ENCODE measurements at regions not wholly inside any gene's neighbourhood (a gene's known extent, or its start where the extent isn't known, plus 50 kb on each side); places are given as distances from the start of the nearest gene placed in this dataset.
A peak's percentile ranks its signal among the peaks of the same experiment; 100 is the strongest.
"Not testable (repeated sequence)": the region's sequence is repeated elsewhere in the genome, so short reads cannot be mapped to it uniquely, and the experiment has no call there.

DNA sequence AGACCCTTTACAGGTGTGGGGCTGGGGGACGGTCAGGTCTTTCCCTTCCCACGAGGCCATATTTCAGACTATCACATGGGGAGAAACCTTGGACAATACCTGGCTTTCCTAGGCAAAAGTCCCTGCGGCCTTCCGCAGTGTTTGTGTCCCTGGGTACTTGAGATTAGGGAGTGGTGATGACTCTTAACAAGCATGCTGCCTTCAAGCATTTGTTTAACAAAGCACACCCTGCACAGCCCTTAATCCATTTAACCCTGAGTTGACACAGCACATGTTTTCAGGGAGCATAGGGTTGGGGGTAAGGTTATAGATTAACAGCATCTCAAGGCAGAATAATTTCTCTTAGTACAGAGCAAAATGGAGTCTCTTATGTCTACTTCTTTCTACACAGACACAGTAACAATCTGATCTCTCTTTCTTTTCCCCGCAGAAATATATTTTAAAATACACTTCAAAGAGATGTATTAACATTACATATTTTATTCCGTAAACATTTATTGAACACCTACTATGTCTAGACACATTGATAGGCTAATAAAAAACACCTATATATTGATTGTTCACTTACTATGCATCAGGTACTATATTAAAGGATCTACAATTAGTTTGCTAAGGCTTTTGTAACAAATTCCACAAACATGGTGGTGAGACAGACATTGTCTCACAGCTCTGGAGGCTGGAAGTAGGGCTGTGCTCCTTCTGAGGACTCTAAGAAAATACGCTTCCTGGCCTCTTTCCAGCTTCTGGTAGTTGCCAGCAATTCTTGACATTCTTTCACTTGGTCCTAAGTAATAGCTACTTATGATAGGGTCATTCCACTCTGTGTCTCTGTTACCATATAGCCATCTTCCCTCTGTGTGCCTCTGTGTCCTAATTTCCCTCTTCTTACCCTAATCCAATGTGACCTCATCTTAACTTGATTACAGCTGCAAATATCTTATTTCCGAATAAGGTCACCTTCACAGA lies 118.4 kb downstream of the SPP2 start:
- H3K27me3 Mint-ChIP-seq; H3K9me3 Mint-ChIP-seq; intact Hi-C loops (cut with micrococcal nuclease); H3K36me3 Mint-ChIP-seq; DNase-seq; H3K27ac Mint-ChIP-seq; H3K4me3 Mint-ChIP-seq; POLR2A ChIA-PET: not testable (repeated sequence)
- H3K4me1 Mint-ChIP-seq (ENCODE audit: low read depth), result peaks cover 13% of the 10 kb centered on the region
- CTCF ChIA-PET, result interaction anchor here (1.4 kb wide), 1 partner anchor 33 kb away, joined by 3 read pairs; no protein-coding TSS in a partner anchor

GRCh38 chr2:234166531-234166930 lies 116.0 kb downstream of the SPP2 start:
- Mint-ChIP-seq H3K36me3 (no peaks in the 10 kb centered on the region), H3K4me1 (ENCODE audit: low read depth) (peaks cover 21% of the 10 kb centered on the region), H3K4me3 (no peak overlapping the region), H3K27ac (no peak overlapping the region), H3K27me3 (no peaks in the 10 kb centered on the region), H3K9me3 (no peaks in the 10 kb centered on the region)
- ChIA-PET POLR2A (no interaction called here), CTCF (interaction anchor here (1.6 kb wide), 1 partner anchor 31 kb away, joined by 6 read pairs; no protein-coding TSS in a partner anchor)
- DNase-seq, result no peak
- intact Hi-C loops (cut with micrococcal nuclease), result no loop called here

GRCh38 chr2:234165421-234165820 lies 114.9 kb downstream of the SPP2 start:
- POLR2A ChIA-PET, result no interaction called here
- intact Hi-C loops (cut with micrococcal nuclease), result no loop called here

DNA sequence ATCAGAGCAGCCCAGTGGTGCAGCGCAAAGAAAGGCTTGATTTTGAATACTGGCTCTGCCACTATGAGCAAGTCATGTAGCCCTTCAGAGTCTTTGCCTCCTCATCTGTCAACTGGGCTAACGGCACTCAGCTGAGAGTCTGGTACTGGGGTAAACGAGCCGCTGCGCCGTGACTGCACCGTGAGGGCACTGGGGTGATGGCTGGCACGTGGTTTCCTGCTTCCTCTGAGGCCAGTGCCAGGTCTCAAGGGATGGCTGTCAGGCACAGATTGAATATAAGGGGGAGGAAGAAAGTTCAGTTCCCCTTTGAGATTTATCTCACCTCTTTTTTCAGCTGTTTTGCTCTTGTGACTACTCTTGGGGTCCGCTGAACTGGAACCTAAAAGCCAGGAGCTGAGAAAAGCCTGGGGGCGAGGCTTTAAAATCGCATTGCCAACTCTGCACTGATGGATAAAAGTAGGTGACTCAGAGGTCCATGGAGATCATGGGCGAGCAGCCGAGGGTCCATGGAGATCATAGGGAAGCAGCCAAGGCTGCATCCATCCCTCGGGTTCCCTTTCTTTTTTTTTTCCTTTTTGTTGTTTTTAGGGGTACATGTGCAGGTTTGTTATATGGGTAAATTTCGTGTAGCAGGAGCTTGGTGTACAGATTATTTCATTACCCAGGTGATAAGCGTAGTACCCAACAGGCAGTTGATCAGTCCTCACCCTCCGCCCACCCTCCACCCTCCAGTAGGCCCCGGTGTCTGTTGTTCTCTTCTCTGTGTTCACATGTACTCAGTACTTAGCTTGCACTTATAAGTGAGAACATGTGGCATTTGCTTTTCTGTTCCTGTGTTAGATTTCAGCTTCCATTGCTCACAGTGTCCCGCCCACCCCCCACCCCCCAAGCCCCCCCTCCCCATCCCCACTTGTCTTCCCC lies 114.3 kb downstream of the SPP2 start:
- Mint-ChIP-seq H3K4me3 (no peak overlapping the region), H3K27me3 (no peaks in the 10 kb centered on the region), H3K36me3 (no peaks in the 10 kb centered on the region), H3K9me3 (no peaks in the 10 kb centered on the region), H3K27ac (no peak overlapping the region), H3K4me1 (ENCODE audit: low read depth) (peaks cover 21% of the 10 kb centered on the region)
- DNase-seq, result peak; percentile 58
- CTCF ChIA-PET, result interaction anchor here (0.7 to 1.6 kb wide), 4 partner anchors 30 to 124 kb away, joined by 3 to 6 read pairs (median 4); no protein-coding TSS in a partner anchor
- POLR2A ChIA-PET, result no interaction called here
- intact Hi-C loops (cut with micrococcal nuclease), result no loop called here

More at GRCh38 chr2:234165421-234165820, 114.9 kb downstream of the SPP2 start:
- H3K9me3 Mint-ChIP-seq, result no peaks in the 10 kb centered on the region
- no peaks in the 10 kb centered on the region for H3K36me3 Mint-ChIP-seq
- no peak overlapping the region for H3K27ac Mint-ChIP-seq
- no peak overlapping the region for H3K4me3 Mint-ChIP-seq
- no peak for DNase-seq
- H3K27me3 Mint-ChIP-seq, result no peaks in the 10 kb centered on the region
- CTCF ChIA-PET, result interaction anchor here (0.7 to 1.6 kb wide), 2 partner anchors 30 to 36 kb away, joined by 4 to 6 read pairs; no protein-coding TSS in a partner anchor
- peaks cover 21% of the 10 kb centered on the region for H3K4me1 Mint-ChIP-seq (ENCODE audit: low read depth)

DNA sequence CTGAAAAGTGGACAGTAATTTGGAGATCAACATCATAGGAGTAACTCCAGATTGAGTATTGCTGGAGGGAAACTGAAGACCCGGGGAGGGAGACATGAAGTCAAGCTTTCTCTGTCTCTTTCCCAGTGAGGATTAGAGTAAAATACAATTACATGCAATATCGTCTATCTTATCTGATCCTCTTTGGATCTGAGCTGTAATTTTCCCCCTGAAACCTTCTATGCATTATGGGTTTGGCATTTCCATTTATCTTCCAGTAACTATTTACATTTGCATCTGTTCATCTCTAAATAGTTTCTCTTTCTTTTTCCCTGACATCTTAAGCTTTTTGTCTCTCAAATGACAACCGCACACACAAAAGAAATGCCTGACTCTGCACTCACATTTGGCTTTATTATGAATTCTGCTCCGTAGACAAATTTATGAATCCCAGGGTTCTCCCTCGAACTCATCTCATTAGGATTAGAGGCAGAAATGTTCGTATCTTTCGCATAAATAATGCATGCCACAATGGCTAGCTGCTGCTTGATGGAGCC lies 113.1 kb downstream of the SPP2 start:
- Mint-ChIP-seq H3K36me3 (no peaks in the 10 kb centered on the region), H3K9me3 (no peaks in the 10 kb centered on the region), H3K27me3 (no peaks in the 10 kb centered on the region), H3K27ac (no peak overlapping the region), H3K4me1 (ENCODE audit: low read depth) (peaks cover 21% of the 10 kb centered on the region), H3K4me3 (no peak overlapping the region)
- POLR2A ChIA-PET, result no interaction called here
- intact Hi-C loops (cut with micrococcal nuclease), result no loop called here
- CTCF ChIA-PET, result interaction anchor here (1.0 to 1.5 kb wide), 2 partner anchors 117 to 125 kb away, joined by 3 read pairs; no protein-coding TSS in a partner anchor
- DNase-seq, result no peak

- DNase-seq, result no peak
- intact Hi-C loops (cut with micrococcal nuclease), result no loop called here
- POLR2A ChIA-PET, result no interaction called here
- Mint-ChIP-seq H3K4me3 (no peak overlapping the region), H3K9me3 (no peaks in the 10 kb centered on the region), H3K36me3 (no peaks in the 10 kb centered on the region), H3K27ac (no peak overlapping the region), H3K4me1 (ENCODE audit: low read depth) (peaks cover 21% of the 10 kb centered on the region), H3K27me3 (no peaks in the 10 kb centered on the region)
- CTCF ChIA-PET, result interaction anchor here (1.1 kb wide), 1 partner anchor 27 kb away, joined by 3 read pairs; no protein-coding TSS in a partner anchor
Measured at GRCh38 chr2:234162861-234163260, 112.4 kb downstream of the SPP2 start.

DNA sequence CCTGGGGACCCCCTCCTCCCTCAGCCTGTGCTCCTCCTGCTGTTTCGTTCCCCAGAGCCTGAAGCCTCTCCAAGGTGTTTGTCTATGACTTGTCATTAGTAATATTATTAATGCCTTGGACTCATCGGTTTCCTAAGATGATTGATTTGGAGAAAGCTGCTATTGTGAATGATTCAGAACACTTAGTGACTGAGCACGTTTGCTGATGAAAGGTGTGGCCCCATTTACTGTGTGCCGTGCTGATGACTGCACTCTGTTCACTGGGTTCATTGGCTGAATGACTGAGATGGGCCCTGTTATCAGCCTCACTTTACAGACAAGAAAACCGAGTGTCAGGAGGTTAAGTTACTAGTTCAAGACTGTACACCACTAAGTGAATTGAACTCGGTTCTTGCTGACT lies 111.4 kb downstream of the SPP2 start:
- POLR2A ChIA-PET, result no interaction called here
- CTCF ChIA-PET, result interaction anchor here (0.6 to 1.1 kb wide), 2 partner anchors 26 to 346 kb away, joined by 3 read pairs; no protein-coding TSS in a partner anchor
- no peaks in the 10 kb centered on the region for H3K9me3 Mint-ChIP-seq

DNA sequence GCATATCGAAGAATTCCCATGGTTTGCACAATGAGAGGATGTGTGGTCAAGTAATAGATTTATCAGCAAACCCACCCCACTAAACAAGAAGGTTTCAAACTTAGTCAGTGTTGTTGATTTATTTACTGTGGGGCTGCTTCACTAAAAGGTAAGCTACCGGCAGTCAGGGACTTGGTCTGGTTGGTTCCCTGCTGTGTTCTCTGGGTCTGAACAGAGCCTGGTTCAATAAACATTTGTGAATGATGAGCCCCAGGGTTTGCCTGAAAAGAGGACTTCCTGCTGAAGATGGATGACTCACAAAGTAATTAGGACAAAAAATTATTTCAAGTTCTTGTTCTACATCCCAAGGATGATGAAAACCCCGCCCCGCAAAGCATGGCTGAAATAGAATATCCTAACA lies 108.3 kb downstream of the SPP2 start:
- Mint-ChIP-seq H3K9me3 (no peaks in the 10 kb centered on the region), H3K36me3 (no peaks in the 10 kb centered on the region), H3K27ac (no peak overlapping the region), H3K4me3 (no peak overlapping the region), H3K4me1 (ENCODE audit: low read depth) (peaks cover 6% of the 10 kb centered on the region), H3K27me3 (no peaks in the 10 kb centered on the region)
- POLR2A ChIA-PET, result no interaction called here
- no peak for DNase-seq
- intact Hi-C loops (cut with micrococcal nuclease), result no loop called here
- CTCF ChIA-PET, result interaction anchor here (1.4 kb wide), 1 partner anchor 387 kb away, joined by 3 read pairs; no protein-coding TSS in a partner anchor

More for the DNA sequence above, 111.4 kb downstream of the SPP2 start:
- intact Hi-C loops (cut with micrococcal nuclease), result no loop called here
- Mint-ChIP-seq H3K4me1 (ENCODE audit: low read depth) (peaks cover 21% of the 10 kb centered on the region), H3K27ac (no peak overlapping the region), H3K27me3 (no peaks in the 10 kb centered on the region), H3K4me3 (no peak overlapping the region), H3K36me3 (no peaks in the 10 kb centered on the region)
- DNase-seq, result no peak

DNA sequence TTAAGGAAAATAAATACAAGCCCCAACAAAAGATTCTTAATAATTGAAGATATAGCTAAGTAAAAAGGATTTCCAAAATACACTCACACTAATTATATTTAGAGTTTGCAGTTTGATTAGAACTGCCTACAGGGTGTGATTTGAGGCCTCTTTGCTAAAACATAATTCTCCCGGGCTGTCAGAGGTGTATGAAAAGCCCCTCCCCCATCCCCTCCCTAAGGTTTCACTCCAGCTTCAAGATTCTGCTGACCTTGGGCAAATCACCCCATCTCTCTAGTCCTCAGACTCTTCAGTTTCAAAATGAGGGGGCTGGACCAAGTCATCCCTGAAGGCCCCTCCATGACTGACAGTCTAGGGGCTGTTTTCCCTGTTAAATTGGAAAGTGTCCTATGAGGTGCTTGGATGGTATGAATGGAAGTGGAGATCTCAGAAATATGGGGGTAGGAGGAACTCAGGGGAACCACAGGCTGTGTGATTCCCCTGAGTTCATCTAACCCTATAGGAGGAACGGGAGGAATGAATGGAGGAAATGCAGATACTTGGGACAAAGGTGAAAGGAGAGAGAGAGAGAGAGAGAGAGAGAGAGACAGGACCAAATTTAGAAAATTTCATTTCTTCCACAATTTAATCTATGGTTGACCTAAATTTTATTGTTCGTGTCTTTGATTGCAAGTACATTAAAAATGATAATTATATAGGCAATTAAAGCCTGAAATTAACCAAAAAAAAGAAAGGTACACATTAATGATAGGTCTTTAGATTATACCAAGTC lies 107.5 kb downstream of the SPP2 start:
- DNase-seq, result no peak
- no peaks in the 10 kb centered on the region for H3K27me3 Mint-ChIP-seq
- ChIA-PET POLR2A (interaction anchor here (0.5 kb wide), 1 partner anchor 666 kb away, joined by 3 read pairs; no protein-coding TSS in a partner anchor), CTCF (interaction anchor here (1.4 kb wide), 1 partner anchor 388 kb away, joined by 3 read pairs; no protein-coding TSS in a partner anchor)
- no peak overlapping the region for H3K4me3 Mint-ChIP-seq
- peaks cover 2% of the 10 kb centered on the region for H3K36me3 Mint-ChIP-seq
- H3K9me3 Mint-ChIP-seq, result no peaks in the 10 kb centered on the region
- peaks cover 2% of the 10 kb centered on the region for H3K4me1 Mint-ChIP-seq (ENCODE audit: low read depth)
- intact Hi-C loops (cut with micrococcal nuclease), result no loop called here
- no peak overlapping the region for H3K27ac Mint-ChIP-seq

DNA sequence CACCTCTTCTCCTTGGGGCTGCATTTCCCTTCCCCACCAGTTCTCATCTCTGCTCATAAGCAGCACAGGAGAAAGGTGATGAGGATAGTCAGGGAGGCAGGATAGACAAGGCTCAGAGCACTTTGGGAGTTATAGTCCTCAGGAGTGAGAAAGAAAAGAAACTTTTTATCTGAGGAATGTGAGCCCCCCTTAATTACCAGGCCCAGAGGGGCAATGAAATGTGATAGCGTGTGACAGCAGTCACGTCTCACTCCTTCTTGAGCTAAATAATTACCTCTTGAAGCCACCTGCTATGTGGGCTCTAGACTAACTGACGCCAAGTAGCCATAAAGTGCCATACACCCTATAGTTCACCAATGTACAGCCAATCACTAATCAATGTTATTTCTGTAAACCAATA lies 105.8 kb downstream of the SPP2 start:
- no peaks in the 10 kb centered on the region for H3K4me1 Mint-ChIP-seq (ENCODE audit: low read depth)
- intact Hi-C loops (cut with micrococcal nuclease), result no loop called here
- CTCF ChIA-PET, result interaction anchor here (1.0 kb wide), 1 partner anchor 132 kb away, joined by 3 read pairs; no protein-coding TSS in a partner anchor

GRCh38 chr2:234152835-234153234 lies 102.3 kb downstream of the SPP2 start:
- CTCF ChIA-PET, result interaction anchor here (0.9 kb wide), 1 partner anchor 17 kb away, joined by 4 read pairs; no protein-coding TSS in a partner anchor
- peaks cover 26% of the 10 kb centered on the region for H3K4me1 Mint-ChIP-seq (ENCODE audit: low read depth)
- intact Hi-C loops (cut with micrococcal nuclease); DNase-seq; H3K27me3 Mint-ChIP-seq; H3K4me3 Mint-ChIP-seq; H3K36me3 Mint-ChIP-seq; POLR2A ChIA-PET; H3K9me3 Mint-ChIP-seq; H3K27ac Mint-ChIP-seq: not testable (repeated sequence)

More for the DNA sequence above, 105.8 kb downstream of the SPP2 start:
- DNase-seq, result no peak
- no peaks in the 10 kb centered on the region for H3K9me3 Mint-ChIP-seq
- peaks cover 2% of the 10 kb centered on the region for H3K36me3 Mint-ChIP-seq
- no peak overlapping the region for H3K4me3 Mint-ChIP-seq
- H3K27me3 Mint-ChIP-seq, result no peaks in the 10 kb centered on the region
- H3K27ac Mint-ChIP-seq, result no peak overlapping the region
- POLR2A ChIA-PET, result no interaction called here

All from activated CD4-positive, alpha-beta memory T cell treated with anti-CD3 and anti-CD28 coated beads for 36 hours (primary cell).